Testis (tissue), 2 donors: ENCODE measurements at regions not wholly inside any gene's neighbourhood (a gene's known extent, or its start where the extent isn't known, plus 50 kb on each side); places are given as distances from the start of the nearest gene placed in this dataset.

Source experiments
- DNase-seq: peaks from one replicate; pipeline ENCODE4 v3.0.0-alpha.2; 2019
- H3K27ac ChIP-seq, 2 donors: fragments of 200-600 bp; sonication (generic); one replicate each; pipeline ENCODE4 v1.5.1; 2019
- H3K27me3 ChIP-seq: fragments of 200-600 bp; sonication (generic); one replicate; pipeline ENCODE4 v1.5.1; 2019
- H3K36me3 ChIP-seq: fragments of 200-600 bp; sonication (generic); one replicate; pipeline ENCODE4 v1.5.1; 2017; ENCODE audit warnings: low read depth; ENCODE audit errors: missing control alignments
- H3K4me1 ChIP-seq: fragments of 200-600 bp; sonication (generic); one replicate; pipeline ENCODE4 v1.5.1; 2019
- H3K4me3 ChIP-seq, 2 donors: fragments of 200-600 bp; sonication (generic); one replicate each; pipeline ENCODE4 v1.5.1; 2017 to 2019
- H3K9me3 ChIP-seq: fragments of 200-600 bp; sonication (generic); one replicate; pipeline ENCODE4 v1.5.1; 2017
- POLR2A ChIP-seq: fragments of 450-650 bp; IDR thresholded peaks from one replicate; pipeline ENCODE4 v1.6.1; 2017; ENCODE audit warnings: antibody characterized with exemption, mild to moderate bottlenecking, moderate library complexity
- WGBS, 2 donors: methylation state at CpG; one replicate each; pipeline ENCODE4 v1.1.5; 2018; 5-methylcytosine and 5-hydroxymethylcytosine counted together
- intact Hi-C: fragments of 100-400 bp; cut with DNase I; formaldehyde crosslinking; loops from one replicate; pipeline ENCODE4 v1.15.1; 2023; ENCODE audit warnings: low total_unique reads
- TF ChIP-seq, protein P1 (sequence below), 3 experiments: fragments of 450-650 bp in 2 of 3; fragments of 200-600 bp in 1 of 3; sonication (generic) in 1 of 3; IDR thresholded peaks; one replicate each; pipeline ENCODE4 v1.5.1; 2016 to 2019; ENCODE audit warnings: antibody characterized with exemption in 3 of 3, mild to moderate bottlenecking in 2 of 3, moderate library complexity in 1 of 3

GRCh38 chr10:120641695-120642094 lies 184.7 kb downstream of the PLPP4 start:
- Histone ChIP-seq H3K9me3 (no peaks in the 10 kb centered on the region), H3K27ac (no peak overlapping the region), H3K27me3 (no peaks in the 10 kb centered on the region), H3K4me3 (no peak overlapping the region), H3K36me3 (no peaks in the 10 kb centered on the region), H3K4me1 (peaks cover 3% of the 10 kb centered on the region)
- intact Hi-C loops: no loop called here
- TF ChIP-seq, protein P1, sequence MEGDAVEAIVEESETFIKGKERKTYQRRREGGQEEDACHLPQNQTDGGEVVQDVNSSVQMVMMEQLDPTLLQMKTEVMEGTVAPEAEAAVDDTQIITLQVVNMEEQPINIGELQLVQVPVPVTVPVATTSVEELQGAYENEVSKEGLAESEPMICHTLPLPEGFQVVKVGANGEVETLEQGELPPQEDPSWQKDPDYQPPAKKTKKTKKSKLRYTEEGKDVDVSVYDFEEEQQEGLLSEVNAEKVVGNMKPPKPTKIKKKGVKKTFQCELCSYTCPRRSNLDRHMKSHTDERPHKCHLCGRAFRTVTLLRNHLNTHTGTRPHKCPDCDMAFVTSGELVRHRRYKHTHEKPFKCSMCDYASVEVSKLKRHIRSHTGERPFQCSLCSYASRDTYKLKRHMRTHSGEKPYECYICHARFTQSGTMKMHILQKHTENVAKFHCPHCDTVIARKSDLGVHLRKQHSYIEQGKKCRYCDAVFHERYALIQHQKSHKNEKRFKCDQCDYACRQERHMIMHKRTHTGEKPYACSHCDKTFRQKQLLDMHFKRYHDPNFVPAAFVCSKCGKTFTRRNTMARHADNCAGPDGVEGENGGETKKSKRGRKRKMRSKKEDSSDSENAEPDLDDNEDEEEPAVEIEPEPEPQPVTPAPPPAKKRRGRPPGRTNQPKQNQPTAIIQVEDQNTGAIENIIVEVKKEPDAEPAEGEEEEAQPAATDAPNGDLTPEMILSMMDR (IDR thresholded peaks at IDR 0.05): no peak
- no peak for TF ChIP-seq POLR2A
- WGBS, 2 donors: 83 to 84% methylated on average over 1 of the region's 1 CpG
- no peak for DNase-seq

GRCh38 chr10:120643351-120643750 lies 186.3 kb downstream of the PLPP4 start:
- Histone ChIP-seq H3K36me3 (no peaks in the 10 kb centered on the region), H3K4me1 (peaks cover 3% of the 10 kb centered on the region), H3K27me3 (no peaks in the 10 kb centered on the region), H3K9me3 (no peaks in the 10 kb centered on the region), H3K4me3 (no peak overlapping the region), H3K27ac (no peak overlapping the region)
- TF ChIP-seq, protein P1 (IDR thresholded peaks at IDR 0.05): no peak
- TF ChIP-seq POLR2A: no peak
- intact Hi-C loops: no loop called here
- no peak for DNase-seq
- WGBS, 2 donors: 68 to 74% methylated on average over 2 of the region's 2 CpGs

DNA sequence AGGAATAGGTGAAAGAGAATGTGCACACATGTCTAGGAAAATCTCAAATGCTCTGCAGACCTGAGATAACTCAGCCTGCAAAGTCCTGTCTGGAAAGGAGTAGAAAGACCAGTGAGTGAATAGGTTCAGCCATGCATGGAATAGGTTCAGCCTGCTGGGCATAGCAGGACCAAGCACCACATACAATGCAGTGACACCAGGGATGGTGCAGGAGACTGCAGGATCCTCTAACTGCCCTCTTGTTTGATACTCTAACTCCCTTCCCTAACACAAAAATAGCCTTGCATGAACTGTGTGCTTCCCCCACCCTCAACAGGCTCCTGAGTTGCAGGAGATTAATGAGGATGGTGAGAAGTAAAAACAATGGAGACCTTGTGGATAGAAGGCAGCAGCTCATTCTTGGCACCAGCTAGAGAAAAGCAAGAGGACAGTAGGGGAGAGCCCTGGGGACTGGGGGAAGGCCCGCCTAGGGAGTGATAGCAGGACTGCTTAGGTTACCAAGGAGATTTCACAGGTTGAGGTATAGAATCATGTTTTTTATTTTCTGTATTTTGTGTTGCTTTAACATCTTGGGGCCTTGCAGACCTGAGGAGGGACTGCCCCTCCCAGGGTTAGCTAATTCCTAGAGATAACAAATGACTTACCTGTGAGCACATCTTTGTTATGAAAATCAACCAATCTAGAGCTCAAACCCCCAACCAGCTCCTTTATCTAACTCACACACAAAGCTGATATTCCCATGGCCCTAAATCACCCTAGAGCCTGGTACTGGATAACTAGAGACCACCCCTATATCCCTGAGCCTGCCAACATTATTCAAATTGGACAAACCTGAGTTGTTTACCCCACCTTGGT lies 187.8 kb downstream of the PLPP4 start:
- Histone ChIP-seq H3K4me3 (no peak overlapping the region), H3K4me1 (peaks cover 3% of the 10 kb centered on the region), H3K27me3 (no peaks in the 10 kb centered on the region), H3K9me3 (no peaks in the 10 kb centered on the region), H3K36me3 (no peaks in the 10 kb centered on the region), H3K27ac (no peak overlapping the region)
- intact Hi-C loops: no loop called here
- no peak for TF ChIP-seq POLR2A
- TF ChIP-seq, protein P1 (IDR thresholded peaks at IDR 0.05): no peak
- DNase-seq: no peak
- WGBS, 2 donors: 61 to 81% methylated on average over 1 of the region's 1 CpG

DNA sequence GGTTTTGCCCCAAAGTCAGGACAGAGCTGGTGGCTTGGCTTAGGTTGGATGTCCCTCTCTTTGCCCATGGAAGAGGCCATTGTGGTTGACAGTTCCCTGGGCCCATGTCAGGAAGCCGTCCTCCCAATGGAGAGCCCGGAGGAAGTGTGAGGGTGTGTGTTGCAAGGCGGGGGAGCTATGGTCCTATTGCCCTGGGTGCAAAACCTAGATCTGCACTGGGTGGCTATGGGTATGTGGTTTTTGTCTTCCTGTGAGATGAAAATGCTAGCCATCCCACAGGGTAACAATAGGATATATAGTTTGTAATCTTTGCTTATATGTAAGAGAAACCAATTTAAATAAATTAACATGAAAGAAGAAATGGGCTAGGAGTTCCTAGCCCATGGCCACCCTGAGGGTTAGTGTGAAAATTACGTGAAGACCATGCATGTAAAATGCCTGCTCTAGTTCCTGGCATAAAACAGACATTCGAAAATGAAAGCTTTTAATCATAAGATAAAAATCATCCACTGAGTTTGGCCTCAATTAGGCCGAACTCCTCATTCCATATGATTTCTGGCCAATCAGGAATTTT lies 189.2 kb downstream of the PLPP4 start:
- DNase-seq: no peak
- 87 to 88% methylated on average over 6 of the region's 6 CpGs for WGBS, 2 donors
- Histone ChIP-seq H3K36me3 (no peaks in the 10 kb centered on the region), H3K27ac (no peak overlapping the region), H3K9me3 (no peaks in the 10 kb centered on the region), H3K27me3 (no peaks in the 10 kb centered on the region), H3K4me1 (peaks cover 3% of the 10 kb centered on the region), H3K4me3 (no peak overlapping the region)
- TF ChIP-seq POLR2A: no peak
- TF ChIP-seq, protein P1 (IDR thresholded peaks at IDR 0.05): no peak
- intact Hi-C loops: no loop called here
